Neural cell (in vitro differentiated cells): ENCODE measurements at regions not wholly inside any gene's neighbourhood (a gene's known extent, or its start where the extent isn't known, plus 50 kb on each side); places are given as distances from the start of the nearest gene placed in this dataset.

Experiments used
- H2AFZ ChIP-seq: fragments of 200-600, 300-800 bp; sonication (generic), shearing (Covaris generic); 2 replicates; pipeline ENCODE4 v1.6.0; 2014; ENCODE audit warnings: low read depth, mild to moderate bottlenecking, antibody characterized with exemption, low read length, moderate library complexity
- H3F3A ChIP-seq: fragments of 200-600 bp; shearing (Covaris generic); 2 replicates; pipeline ENCODE4 v1.6.1; 2016; ENCODE audit warnings: mild to moderate bottlenecking, moderate library complexity, mixed read lengths, antibody characterized with exemption, low read length; ENCODE audit not compliant: insufficient read depth, poor library complexity, severe bottlenecking
- H3K27ac ChIP-seq: fragments of 200-600, 300-800 bp; sonication (generic), shearing (Covaris generic); 2 replicates; pipeline ENCODE4 v1.5.1; 2014; ENCODE audit warnings: mild to moderate bottlenecking, low read length, moderate library complexity
- H3K27me3 ChIP-seq: fragments of 300-800, 200-600 bp; sonication (generic), shearing (Covaris generic); 2 replicates; pipeline ENCODE4 v1.6.0; 2014; ENCODE audit warnings: mild to moderate bottlenecking, low read depth, low read length, moderate library complexity; ENCODE audit not compliant: insufficient read depth
- H3K36me3 ChIP-seq: fragments of 300-800, 200-600 bp; sonication (generic), shearing (Covaris generic); 2 replicates; pipeline ENCODE4 v1.5.1; 2014; ENCODE audit warnings: mild to moderate bottlenecking, antibody characterized with exemption, low read length, moderate library complexity; ENCODE audit not compliant: insufficient read depth
- H3K4me2 ChIP-seq: fragments of 300-800, 200-600 bp; sonication (generic), shearing (Covaris generic); 2 replicates; pipeline ENCODE4 v1.6.0; 2014; ENCODE audit warnings: mild to moderate bottlenecking, low read length
- H3K4me3 ChIP-seq: fragments of 300-800, 200-600 bp; sonication (generic), shearing (Covaris generic); 2 replicates; pipeline ENCODE4 v1.5.1; 2014; ENCODE audit warnings: mild to moderate bottlenecking, low read length, moderate library complexity
- H3K79me2 ChIP-seq: fragments of 200-600 bp; shearing (Covaris generic); replicated peaks from 2 replicates; pipeline ENCODE4 v1.6.0; 2014; ENCODE audit warnings: mild to moderate bottlenecking, low read length, moderate library complexity; ENCODE audit not compliant: insufficient read depth
- H3K9ac ChIP-seq: fragments of 300-800, 200-600 bp; sonication (generic), shearing (Covaris generic); 2 replicates; pipeline ENCODE4 v1.6.1; 2016; ENCODE audit warnings: mild to moderate bottlenecking, low read length, mixed read lengths
- H3K9me2 ChIP-seq: fragments of 200-600 bp; shearing (Covaris generic); 2 replicates; pipeline ENCODE4 v1.6.1; 2016; ENCODE audit warnings: mild to moderate bottlenecking, low read length, mixed read lengths; ENCODE audit not compliant: insufficient read depth
- H3K9me3 ChIP-seq: fragments of 200-600, 300-800 bp; sonication (generic), shearing (Covaris generic); 2 replicates; pipeline ENCODE4 v1.6.1; 2016; ENCODE audit warnings: mild to moderate bottlenecking, mixed run types, low read length, moderate library complexity, mixed read lengths
- H4K20me1 ChIP-seq: fragments of 200-600 bp; shearing (Covaris generic); 2 replicates; pipeline ENCODE4 v1.6.1; 2016; ENCODE audit warnings: mild to moderate bottlenecking, mixed run types; ENCODE audit not compliant: insufficient read depth
- CTCF ChIP-seq: fragments of 450-650 bp; IDR thresholded peaks from 2 replicates; pipeline ENCODE4 v1.5.1; 2014; ENCODE audit warnings: antibody characterized with exemption, mild to moderate bottlenecking, moderate library complexity; ENCODE audit not compliant: poor library complexity, severe bottlenecking
- EP300 ChIP-seq: fragments of 450-650 bp; conservative IDR thresholded peaks from 2 replicates; pipeline ENCODE4 v1.6.1; 2014; ENCODE audit warnings: antibody characterized with exemption, mild to moderate bottlenecking, moderate library complexity; ENCODE audit not compliant: poor library complexity, severe bottlenecking
- EZH2 ChIP-seq: fragments of 200-600, 300-800 bp; shearing (Covaris generic), sonication (generic); IDR thresholded peaks from 2 replicates; pipeline ENCODE4 v1.6.1; 2014; ENCODE audit warnings: antibody characterized with exemption, low read length, borderline replicate concordance, mild to moderate bottlenecking; ENCODE audit not compliant: insufficient read depth, poor library complexity, severe bottlenecking
- MXI1 ChIP-seq: fragments of 450-650 bp; conservative IDR thresholded peaks from 2 replicates; pipeline ENCODE4 v1.6.1; 2014; ENCODE audit warnings: antibody characterized with exemption, mild to moderate bottlenecking; ENCODE audit not compliant: poor library complexity, severe bottlenecking
- POLR2AphosphoS5 ChIP-seq: IDR thresholded peaks from 2 replicates; pipeline ENCODE4 v1.6.1; 2012
- RAD21 ChIP-seq: fragments of 450-650 bp; conservative IDR thresholded peaks from 2 replicates; pipeline ENCODE4 v1.6.1; 2014; ENCODE audit warnings: antibody characterized with exemption, mild to moderate bottlenecking, moderate library complexity
- SMC3 ChIP-seq: fragments of 450-650 bp; conservative IDR thresholded peaks from 2 replicates; pipeline ENCODE4 v1.6.1; 2014; ENCODE audit warnings: antibody characterized with exemption, mild to moderate bottlenecking, moderate library complexity; ENCODE audit not compliant: poor library complexity
- TAF1 ChIP-seq: IDR thresholded peaks from 2 replicates; pipeline ENCODE4 v1.6.1; 2012; ENCODE audit warnings: low read depth
- TF ChIP-seq, protein P1 (sequence below): IDR thresholded peaks from 2 replicates; pipeline ENCODE4 v1.6.1; 2012; ENCODE audit warnings: borderline replicate concordance

GRCh38 chr16:9681508-9681907 is 500.7 kb downstream of the GRIN2A start:
- H3K9me2 ChIP-seq, result no peaks in the 10 kb centered on the region
- no peaks in the 10 kb centered on the region for H3K36me3 ChIP-seq
- no peak overlapping the region for H3K9ac ChIP-seq
- no peaks in the 10 kb centered on the region for H4K20me1 ChIP-seq
- no peaks in the 10 kb centered on the region for H3K9me3 ChIP-seq
- H3K27ac ChIP-seq, result no peak overlapping the region
- H3K27me3 ChIP-seq, result no peaks in the 10 kb centered on the region
- H3K4me3 ChIP-seq, result no peak overlapping the region
- no peak overlapping the region for H3K4me2 ChIP-seq
- H2AFZ ChIP-seq, result no peak overlapping the region
- TF ChIP-seq SMC3 (no peak), MXI1 (no peak), CTCF (no peak), EZH2 (no peak), RAD21 (no peak), POLR2AphosphoS5 (no peak), EP300 (no peak), TAF1 (no peak)
- TF ChIP-seq, protein P1, sequence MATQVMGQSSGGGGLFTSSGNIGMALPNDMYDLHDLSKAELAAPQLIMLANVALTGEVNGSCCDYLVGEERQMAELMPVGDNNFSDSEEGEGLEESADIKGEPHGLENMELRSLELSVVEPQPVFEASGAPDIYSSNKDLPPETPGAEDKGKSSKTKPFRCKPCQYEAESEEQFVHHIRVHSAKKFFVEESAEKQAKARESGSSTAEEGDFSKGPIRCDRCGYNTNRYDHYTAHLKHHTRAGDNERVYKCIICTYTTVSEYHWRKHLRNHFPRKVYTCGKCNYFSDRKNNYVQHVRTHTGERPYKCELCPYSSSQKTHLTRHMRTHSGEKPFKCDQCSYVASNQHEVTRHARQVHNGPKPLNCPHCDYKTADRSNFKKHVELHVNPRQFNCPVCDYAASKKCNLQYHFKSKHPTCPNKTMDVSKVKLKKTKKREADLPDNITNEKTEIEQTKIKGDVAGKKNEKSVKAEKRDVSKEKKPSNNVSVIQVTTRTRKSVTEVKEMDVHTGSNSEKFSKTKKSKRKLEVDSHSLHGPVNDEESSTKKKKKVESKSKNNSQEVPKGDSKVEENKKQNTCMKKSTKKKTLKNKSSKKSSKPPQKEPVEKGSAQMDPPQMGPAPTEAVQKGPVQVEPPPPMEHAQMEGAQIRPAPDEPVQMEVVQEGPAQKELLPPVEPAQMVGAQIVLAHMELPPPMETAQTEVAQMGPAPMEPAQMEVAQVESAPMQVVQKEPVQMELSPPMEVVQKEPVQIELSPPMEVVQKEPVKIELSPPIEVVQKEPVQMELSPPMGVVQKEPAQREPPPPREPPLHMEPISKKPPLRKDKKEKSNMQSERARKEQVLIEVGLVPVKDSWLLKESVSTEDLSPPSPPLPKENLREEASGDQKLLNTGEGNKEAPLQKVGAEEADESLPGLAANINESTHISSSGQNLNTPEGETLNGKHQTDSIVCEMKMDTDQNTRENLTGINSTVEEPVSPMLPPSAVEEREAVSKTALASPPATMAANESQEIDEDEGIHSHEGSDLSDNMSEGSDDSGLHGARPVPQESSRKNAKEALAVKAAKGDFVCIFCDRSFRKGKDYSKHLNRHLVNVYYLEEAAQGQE, result no peak
- no peaks in the 10 kb centered on the region for H3F3A ChIP-seq
- no peaks in the 10 kb centered on the region for H3K79me2 ChIP-seq

GRCh38 chr16:9682320-9682719 is 499.9 kb downstream of the GRIN2A start:
- Histone ChIP-seq H3K36me3 (no peaks in the 10 kb centered on the region), H3K79me2 (no peaks in the 10 kb centered on the region), H3F3A (no peaks in the 10 kb centered on the region), H3K27ac (no peak overlapping the region), H3K27me3 (no peaks in the 10 kb centered on the region), H3K9me2 (no peaks in the 10 kb centered on the region), H2AFZ (no peak overlapping the region), H3K9me3 (no peaks in the 10 kb centered on the region), H3K9ac (no peak overlapping the region), H3K4me2 (no peak overlapping the region), H3K4me3 (no peak overlapping the region), H4K20me1 (no peaks in the 10 kb centered on the region)
- no peak for TF ChIP-seq SMC3
- no peak for TF ChIP-seq EZH2
- no peak for TF ChIP-seq TAF1
- TF ChIP-seq POLR2AphosphoS5, result no peak
- TF ChIP-seq CTCF, result no peak
- TF ChIP-seq EP300, result no peak
- TF ChIP-seq MXI1, result no peak
- TF ChIP-seq RAD21, result no peak
- TF ChIP-seq, protein P1, result no peak
